ENCODE measurements at regions not wholly inside any gene's neighbourhood (a gene's known extent, or its start where the extent isn't known, plus 50 kb on each side); places are given as distances from the start of the nearest gene placed in this dataset.

GRCh38 chr1:218728898-218729565 is 383.9 kb downstream of the TGFB2 start:
- no peak for DNase-seq

GRCh38 chr1:218735436-218736032 is 390.4 kb downstream of the TGFB2 start:
- no peak for DNase-seq

DNA sequence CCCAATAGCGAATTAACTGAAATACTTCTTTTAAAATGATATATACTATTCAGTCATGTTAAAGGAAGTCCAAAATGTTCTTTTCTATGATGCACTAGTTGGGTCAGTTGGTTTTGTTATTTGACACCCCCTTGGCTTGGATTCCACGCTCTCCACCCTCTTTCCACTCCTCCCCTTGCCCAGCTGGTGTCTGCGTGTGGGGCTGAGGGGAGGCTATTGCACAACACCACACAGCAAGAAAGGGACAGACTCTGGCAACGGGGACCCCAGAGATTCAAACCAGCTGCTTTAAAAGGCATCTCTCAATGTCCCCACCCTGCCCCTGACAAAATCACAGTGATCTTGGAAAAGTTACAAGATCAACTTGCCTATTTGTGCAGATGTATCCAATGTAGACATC is 394.3 kb downstream of the TGFB2 start:
- no peak for DNase-seq

- DNase-seq = no peak
Observed at GRCh38 chr1:218741852-218742251, 396.7 kb downstream of the TGFB2 start.

DNA sequence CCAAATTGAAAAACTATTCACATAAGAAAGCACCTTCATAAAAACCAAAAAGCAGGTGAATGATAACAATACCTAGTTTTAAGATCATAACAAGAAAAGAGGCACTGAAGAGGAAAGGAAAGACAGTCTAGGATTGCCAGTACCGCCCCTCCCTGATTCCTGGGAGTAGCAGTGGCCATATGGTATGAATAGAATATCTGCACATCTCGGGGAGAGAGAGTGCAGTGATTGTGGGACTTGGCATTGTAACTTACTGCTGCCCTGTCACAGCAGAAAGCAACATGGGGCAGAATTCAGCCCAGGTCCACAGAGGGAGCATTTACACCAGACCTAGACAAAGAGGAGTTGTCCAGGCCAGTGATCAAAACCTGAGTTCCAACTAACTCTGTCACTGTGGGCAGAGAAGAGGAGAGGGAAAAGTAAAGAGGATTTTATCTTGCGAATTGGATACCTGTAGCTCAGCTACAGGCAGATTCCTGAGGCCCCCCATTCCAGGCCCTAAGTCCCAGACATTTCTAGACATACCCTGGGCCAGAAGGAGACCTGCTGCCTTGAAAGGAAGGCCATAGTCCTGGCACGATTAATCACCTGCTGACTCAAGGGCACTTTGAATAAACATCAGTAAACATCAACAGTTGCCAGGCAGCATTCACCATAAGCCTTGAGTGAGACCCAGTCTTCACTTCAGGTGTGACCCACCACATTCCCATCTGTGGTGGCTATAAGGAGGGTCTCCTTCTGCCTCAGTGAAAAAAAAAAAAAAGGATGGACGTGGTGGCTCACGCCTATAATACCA is 397.5 kb downstream of the TGFB2 start:
- DNase-seq = no peak

DNA sequence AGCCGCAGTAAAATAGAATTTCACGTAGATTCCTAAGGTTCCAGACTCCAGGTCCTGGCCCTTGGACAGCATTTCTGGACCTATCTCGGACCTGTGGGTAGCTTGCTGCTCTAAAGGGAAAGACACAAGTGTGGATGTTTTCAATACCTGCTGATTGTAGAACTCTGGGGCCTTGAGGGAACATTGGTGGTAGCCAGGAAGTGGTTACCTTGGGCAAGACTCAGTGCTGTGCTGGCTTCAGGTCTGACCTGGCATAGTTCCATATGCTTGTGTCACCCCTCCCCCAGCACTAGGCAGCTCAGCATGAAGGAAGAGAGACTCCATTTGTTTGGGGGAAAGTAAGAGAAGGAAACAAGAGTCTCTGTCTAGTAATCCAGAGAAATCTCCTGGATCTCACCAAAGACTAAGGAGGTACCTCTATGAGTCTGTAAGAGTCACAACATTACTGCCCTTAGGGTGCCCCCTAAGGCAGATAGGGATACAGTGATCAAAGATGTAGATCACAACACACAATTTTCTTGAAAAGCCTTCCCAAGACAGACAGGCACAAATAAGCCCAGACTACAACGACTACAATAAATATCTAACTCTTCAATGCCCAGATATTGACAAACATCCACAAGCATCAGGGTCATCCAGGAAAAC is 398.8 kb downstream of the TGFB2 start:
- DNase-seq = no peak

DNA sequence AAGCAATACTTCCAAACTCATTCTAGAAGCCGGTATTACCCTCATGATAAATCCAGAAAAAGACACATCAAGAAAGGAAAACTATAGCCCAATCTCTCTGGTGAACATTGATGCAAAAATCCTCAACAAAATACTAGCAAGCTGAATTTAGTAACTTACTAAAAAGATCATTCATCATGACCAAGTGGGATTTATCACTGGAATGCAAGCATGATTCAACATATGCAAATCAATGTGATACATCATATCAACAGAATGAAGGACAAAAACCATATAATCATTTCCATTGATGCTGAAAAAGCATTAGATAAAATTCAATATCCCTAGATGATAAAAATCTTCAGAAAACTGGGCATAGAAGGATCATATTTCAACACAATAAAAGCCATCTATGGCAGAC is 402.9 kb downstream of the TGFB2 start:
- no peak for DNase-seq

- DNase-seq = no peak
Observed at GRCh38 chr1:218750216-218750970, 405.3 kb downstream of the TGFB2 start.

DNA sequence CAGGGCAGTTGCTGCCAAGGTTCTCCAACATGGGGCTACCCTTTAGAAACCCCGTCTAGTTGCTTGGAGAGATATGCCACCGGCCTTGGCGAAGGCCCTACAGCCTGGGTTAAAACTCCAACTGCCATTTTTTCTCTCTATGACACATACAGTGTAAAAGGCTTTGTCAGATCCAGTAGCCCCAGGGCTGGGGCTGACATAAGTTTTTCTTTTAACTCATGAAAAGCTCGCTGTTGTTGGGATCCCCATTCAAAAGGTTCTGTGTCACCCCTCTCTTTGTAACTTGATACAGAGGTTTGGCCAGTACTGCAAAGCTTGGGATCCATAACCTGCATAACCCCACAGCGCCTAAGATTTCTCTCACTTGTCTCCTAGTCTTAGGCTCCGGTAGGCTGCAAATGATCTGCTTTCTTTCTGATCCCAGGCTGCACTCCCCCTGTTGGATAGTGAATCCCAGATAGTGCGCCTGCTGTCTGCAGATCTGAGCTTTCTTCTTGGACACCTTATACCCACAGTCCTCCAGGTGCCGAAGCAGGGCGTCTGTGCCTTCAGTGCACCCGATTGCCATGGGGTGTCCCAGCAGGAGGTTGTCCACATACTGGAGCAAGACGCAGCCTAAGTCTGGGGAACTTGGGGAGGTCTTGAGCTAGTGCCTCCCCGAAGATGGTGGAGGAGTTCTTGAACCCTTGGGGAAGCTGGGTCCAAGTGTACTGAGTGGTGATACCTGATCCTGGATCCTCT is 406.2 kb downstream of the TGFB2 start:
- no peak for DNase-seq

- no peak for DNase-seq
Observed at GRCh38 chr1:218752126-218752525, 407.0 kb downstream of the TGFB2 start.

DNA sequence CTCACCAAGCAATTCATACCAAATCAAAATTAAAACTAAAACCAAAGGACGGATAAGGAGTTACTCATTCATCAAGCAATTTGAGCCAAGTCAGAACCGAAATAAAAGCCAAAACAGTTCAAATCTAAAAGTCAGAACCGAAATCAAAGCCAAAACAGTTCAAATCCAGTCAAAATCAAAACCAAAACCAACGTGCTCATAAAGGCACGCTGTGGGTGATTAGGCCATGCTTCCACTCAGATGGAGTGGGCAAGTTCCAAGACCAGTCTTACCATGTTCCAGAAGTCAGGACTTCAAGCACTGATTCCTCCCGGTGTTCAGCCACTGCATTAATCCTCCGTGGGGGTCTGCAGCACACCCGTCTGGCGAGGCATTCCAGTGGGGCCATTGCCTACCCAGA is 409.3 kb downstream of the TGFB2 start:
- no peak for DNase-seq

GRCh38 chr1:218755128-218755527 is 410.0 kb downstream of the TGFB2 start:
- no peak for DNase-seq

DNA sequence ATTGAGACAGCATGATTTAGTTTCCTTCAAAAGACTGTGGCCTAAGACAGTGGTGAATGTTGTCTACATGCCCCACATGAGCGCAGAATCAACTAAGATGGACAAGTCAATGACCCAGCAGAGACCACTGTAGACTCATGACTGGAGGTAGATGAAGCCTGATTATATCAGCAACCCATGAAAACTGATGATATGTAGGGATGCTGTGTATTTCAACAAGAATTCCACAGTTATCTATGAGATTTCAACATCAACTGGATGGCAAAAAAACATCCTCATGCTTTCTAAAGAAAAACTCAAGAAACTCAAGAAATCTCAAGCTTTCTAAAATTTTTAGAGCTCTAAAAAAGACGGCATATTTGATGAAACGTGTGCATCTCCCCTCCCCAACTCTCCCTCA is 413.9 kb upstream of the LYPLAL1 start:
- no peak for DNase-seq

GRCh38 chr1:218760601-218761570 is 412.8 kb upstream of the LYPLAL1 start:
- DNase-seq = no peak

DNA sequence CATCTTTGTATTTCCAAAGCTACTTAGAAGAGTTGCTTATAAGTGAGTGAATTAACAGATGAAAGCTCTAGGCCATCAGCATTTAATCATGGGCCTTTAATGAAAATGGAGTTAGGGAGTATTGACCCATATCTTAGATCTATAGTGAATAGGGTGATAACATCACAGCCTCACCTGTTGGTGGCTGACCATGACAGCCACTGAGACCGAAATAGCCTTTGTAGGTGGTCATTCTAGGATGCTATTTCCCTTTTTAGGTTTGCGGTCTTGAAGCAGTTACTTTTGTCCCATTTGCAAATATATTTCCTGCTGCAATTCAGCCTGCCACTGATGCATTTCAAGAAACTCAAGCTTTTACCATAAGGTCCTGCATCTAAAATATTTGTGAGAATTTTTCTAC is 410.1 kb upstream of the LYPLAL1 start:
- no peak for DNase-seq

DNA sequence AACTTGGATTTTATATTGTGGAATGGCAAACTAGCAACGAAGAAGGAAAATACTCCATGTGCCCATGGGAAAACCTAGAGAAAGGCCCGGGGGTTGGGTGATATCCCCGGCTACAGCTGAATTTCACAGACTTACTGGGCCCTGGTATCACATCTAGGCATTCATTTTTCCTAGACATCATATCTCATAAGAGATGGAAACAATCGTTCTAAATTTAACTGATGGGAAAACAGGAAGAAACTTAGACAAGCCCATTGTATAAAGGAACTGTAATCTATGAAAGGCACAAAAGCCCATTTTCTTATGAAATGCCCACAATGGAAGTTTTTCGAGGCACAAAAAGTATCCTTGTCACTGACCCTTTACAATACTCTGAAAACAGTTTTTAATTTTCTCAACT is 407.9 kb upstream of the LYPLAL1 start:
- DNase-seq = no peak

- no peak for DNase-seq
Observed at GRCh38 chr1:218771931-218772330, 401.7 kb upstream of the LYPLAL1 start.

DNA sequence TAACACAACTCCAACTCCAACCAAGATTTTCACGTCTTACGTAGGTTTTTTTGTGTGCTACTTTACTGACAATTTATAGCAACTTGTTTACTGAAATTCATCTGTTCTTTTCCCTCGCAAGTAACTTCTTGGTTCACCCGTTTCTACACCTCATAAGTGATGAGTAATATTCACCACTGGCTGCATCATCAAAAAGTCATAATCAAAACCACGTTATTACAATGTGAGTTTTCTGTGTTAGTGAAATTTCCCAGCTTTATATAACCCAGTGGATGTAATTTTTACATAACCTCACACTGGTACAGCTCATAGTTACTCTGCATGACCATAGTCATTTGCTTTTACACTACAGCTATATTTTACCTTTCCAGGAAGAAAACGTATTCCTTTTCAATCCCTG is 401.1 kb upstream of the LYPLAL1 start:
- DNase-seq = no peak

- no peak for DNase-seq
Observed at GRCh38 chr1:218775501-218776021, 398.1 kb upstream of the LYPLAL1 start.

GRCh38 chr1:218778257-218779126 is 395.2 kb upstream of the LYPLAL1 start:
- DNase-seq = no peak

Data from activated CD8-positive, alpha-beta memory T cell treated with anti-CD3 and anti-CD28 coated beads for 24 hours (primary cell).